NCI-H446 (cell line): ENCODE measurements at regions not wholly inside any gene's neighbourhood (a gene's known extent, or its start where the extent isn't known, plus 50 kb on each side); places are given as distances from the start of the nearest gene placed in this dataset.
"Not testable (repeated sequence)": the region's sequence is repeated elsewhere in the genome, so short reads cannot be mapped to it uniquely, and the experiment has no call there.

Experiments used
- DNase-seq, 2 experiments: peaks; one replicate each; lab custom pipeline; 2025; lab: John Stamatoyannopoulos, UW

DNA sequence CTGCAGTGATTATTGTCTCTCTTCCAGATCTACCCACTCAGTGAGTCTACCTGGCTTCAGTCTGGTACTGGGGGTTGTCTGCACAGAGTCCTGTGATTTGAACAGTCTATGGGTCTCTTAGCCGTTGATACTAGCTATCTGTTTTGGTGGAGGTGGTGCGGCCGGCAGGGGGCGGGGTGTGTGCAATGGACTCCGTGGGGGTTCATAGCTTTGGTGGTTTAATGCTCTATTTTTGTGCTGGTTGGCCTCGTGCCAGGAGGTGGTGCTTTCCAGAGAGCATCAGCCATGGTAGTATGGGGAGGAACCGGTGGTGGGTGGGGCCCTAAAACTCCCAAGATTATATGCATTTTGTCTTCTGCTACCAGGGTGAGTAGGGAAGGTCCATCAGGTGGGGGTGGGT lies 1120.1 kb upstream of the FAM98A start:
- DNase-seq = no peak

DNA sequence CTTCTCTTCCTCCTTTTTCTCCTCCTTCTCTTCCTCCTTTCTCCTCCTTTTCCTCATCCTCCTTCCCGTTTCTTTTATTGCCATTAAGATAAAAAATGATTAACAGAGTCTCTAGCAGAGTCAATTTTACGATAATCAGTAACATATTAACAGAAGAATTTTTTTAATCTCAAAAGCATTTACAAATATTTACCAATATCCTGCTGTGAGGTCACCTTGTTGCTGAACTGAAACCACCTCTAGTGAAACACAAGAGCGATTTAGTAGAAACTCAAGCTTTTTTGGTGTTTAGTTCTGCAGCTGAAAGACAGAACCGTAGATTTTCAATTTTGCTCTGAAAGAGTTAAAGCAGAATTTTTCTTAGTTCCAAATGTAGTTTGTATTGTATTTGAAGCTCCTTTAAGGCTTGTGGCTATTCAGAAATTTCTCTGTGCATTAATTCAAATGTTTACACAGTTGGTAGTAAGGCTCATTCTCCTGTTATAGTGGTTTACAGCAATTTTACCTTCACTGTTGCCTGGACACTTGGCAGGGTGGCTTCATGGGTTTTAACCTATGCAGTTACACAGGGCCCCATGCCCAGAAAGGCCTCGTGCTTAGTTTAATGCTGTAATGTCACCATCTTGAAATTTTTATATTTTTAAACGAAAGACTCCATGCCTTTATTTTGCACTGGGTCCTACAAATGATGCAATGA lies 1106.6 kb upstream of the FAM98A start:
- no peak for DNase-seq

DNA sequence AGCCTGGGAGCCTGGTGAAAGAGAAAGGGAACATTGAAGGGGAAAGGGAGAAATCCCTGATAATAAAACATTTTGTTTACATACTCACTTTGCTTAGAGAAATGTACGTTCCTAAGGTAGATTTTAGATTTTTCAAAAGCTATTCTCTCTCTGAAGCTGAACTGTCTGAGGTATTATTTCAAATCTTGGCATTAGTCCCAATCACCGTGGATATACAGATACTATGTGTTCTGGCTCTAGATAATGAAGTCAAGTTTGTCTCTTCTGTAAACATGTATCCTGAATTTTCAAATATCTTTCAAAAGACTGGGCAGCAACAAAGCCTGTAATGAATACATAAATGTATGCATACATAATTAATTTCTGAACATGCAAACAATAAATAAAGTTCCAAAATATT lies 1104.2 kb upstream of the FAM98A start:
- no peak for DNase-seq

DNA sequence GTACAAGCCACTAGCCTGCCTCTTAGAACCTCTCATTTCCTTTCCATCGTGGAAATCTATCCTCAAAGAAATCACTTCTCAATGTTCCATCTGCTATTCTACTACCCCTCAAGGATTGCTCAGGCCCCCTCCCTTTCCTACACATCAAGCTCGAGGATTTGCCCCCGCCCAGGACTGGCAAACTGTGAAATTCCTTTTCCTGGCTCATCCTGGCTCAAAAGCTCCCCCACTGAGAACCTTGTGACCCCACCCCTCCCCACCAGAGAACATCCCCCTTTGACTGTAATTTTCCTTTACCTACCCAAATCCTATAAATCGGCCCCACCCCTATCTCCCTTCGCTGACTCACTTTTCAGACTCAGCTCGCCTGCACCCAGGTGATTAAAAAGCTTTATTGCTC lies 1103.3 kb upstream of the FAM98A start:
- DNase-seq = not testable (repeated sequence)

DNA sequence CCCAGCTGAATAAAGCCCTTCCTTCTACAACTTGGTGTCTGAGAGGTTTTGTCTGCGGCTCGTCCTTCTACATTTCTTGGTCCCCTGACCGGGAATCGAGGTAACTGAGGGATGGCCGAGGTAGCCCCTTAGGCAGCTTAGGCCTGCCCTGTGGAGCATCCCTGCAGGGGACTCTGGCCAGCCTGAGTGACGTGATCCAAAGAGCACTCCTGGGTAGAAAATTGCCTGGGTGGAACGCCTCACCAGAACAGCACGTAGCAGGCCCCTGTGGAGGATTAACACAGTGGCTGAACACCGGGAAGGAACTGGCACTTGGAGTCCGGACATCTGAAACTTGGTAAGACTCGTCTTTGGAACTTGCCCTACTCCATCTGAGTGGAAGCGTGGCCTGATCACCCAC lies 1078.5 kb upstream of the FAM98A start:
- DNase-seq = not testable (repeated sequence)

DNA sequence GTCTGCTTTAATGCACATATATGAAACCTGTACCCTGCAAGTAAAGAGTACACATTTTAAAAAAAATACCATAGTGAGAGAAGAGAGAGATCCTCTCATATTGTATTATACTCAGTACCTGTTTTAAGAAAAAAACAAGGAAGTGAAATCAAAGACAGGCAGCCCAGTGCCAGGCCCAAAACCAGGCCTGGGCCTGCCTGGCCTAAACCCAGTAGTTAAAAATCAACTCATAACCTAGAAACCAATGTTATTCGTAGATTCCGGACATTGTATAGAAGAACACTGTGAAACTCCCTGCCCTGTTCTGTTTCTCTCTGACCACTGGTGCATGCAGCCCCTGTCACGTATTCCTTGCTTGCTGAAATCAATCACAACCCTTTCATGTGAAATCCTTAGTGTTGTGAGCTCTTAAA lies 1078.0 kb upstream of the FAM98A start:
- not testable (repeated sequence) for DNase-seq

DNA sequence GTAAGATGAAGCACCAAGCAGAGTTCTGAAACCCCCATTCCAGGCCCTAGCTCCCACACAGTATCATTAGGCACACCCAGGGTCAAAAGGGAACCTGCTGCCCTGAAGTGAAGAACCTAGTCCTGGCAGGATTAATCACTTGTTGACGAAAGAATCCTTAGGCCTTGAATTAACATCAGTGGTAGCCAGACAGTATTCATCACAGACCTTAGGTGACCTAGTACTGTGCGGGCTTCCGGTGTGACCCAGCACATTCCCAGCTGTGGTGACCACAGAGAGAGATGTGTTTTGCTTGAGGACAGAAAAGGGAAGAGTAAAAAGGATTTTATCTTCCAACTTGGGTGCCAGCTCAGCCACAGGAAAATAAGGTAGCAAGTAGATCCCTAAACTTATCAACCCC lies 1071.4 kb upstream of the FAM98A start:
- DNase-seq = no peak

DNA sequence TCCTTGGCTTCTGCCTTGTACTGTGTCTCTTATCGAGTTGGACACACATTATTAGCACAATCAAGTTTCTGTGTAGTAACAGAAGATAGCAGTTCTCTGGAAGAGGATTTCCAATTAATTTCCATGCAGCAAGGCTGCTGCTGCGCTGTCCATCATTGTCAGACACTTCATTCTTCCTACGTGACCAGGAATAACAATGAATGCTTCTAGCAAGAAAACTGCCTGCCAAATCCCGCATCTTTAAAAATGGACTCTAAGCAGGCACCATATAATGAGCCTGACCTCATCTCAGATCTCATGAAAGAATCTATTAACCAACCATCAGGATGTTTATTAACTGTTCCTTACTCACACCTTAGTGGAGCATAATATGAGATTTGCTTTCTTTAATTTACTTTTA lies 1067.7 kb upstream of the FAM98A start:
- DNase-seq = no peak

DNA sequence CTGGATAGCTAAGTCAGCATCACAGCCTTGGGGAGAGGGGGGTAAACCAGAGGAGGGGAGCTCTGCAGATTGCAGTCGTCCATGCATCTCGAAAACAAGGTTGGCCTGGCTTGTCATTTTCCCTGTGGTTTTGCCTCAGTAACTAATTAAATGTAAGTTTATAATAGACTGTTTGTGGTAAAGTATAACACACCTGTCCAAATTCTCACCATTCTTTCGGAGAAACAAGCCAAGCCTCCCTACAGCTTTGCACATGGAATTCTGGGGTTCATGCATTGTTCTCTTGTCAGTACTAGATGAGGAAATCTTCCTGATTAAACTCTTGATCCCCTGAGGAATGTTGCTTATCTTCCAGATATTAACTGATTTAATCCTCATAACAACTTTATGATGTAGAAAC lies 1065.2 kb upstream of the FAM98A start:
- DNase-seq = no peak

DNA sequence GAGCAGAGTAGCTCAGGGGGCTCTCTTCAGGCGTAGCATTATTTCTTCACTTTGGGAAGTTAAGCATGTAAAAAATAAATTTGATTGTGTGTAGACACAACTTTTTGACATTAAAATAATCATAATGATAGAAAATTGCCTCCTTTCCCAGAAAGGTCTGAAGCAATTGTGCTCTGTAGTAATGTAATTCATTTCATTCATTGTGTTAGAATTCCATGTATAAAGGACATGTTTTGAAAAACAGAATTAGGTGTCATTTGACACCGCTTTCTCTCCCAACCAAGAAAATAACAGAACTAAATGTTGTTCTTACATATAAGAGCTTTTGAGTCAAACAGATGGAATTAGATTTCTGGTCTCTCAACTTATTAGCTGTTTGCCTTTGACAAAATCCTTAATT lies 1064.2 kb upstream of the FAM98A start:
- no peak for DNase-seq

DNA sequence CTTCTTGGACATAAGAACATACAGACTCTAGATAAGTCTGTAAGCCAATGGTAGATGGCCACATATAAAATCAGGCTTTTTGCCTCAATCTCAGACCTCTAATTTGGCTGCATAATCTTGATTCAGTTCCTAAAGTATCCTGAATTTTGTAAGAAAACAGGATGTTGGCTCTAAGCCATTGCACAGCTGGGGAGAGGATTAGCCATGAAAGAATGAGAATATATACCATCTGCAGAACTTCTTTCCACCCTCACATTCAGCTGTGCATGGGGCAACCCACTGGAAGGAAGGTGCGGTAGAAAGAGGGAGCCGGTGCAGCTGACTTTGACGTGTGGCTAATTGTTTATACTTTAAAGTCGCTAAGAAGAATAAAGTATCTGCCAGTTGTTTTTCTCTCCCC lies 1061.6 kb upstream of the FAM98A start:
- DNase-seq = no peak

DNA sequence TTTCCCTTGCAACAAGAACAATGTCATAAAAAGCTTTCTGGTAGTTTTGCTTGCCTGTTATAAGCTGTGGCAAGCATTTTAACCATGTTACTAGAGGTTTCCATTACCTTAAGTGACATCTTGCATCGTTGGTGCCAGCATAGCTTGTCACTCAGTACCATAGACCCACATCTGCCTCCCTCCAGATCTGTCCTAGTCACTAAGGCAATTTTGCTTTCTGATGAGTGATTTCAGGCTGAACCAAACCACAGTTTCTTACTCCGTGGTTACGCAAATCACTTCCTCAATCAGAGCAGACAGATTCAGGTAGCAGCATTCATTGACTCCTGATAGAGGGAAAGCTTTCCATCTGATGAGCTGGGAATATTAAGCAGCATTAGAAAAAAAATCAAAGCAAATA lies 1057.5 kb upstream of the FAM98A start:
- DNase-seq = no peak

DNA sequence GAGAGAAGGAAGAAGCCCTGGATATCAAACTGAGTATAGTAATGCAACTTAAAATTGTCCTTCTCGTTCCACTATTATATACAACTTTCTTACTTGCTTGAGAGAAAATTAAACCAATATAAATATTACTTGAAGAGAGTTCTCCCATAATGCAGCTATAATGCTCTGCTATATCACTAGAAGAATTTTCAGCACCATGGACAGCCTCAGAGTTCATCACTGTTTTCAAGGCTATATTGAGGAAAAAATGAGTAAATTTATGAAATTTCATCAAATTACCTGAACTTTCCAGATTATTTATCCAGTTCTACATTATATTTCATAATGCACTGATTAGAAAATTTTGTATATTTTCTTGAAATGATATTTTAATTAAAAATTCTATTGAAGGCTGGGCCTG lies 1053.5 kb upstream of the FAM98A start:
- DNase-seq = no peak

DNA sequence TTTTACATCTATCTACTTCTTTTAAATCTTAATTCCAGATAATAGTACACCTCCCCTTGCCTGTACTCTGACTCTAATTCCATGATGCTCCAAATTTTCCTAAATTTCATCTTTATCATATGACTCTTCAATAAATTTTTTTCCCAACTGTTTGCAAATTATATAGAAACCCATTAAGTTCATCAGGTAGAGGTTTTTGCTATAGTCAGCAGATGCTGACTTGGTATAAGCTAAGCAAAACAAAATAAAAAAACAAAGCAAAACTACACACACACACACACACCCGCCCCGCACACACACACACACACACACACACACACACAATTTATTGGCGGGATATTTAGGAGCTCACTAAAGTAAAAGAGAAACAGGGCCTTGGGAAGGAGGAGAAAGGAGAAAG lies 1047.8 kb upstream of the FAM98A start:
- DNase-seq = no peak

DNA sequence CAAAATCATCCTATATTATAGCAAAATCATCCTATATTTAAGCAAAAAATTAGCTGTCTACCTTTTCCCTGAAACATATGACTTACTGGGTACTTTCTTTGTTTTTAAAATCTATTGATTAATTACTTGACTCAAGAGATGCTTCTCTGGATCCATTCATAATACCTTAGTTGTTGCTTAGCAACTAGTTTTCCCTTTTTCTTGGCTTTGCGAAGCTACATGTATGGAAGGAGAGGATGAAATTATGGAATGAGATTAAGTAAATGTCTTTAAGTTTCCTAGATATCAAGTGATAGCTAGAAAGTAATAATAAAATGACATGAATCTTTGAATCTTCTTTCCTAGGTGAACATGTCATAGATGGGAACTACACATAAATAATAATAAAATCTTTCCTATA lies 1033.2 kb upstream of the FAM98A start:
- DNase-seq = no peak

DNA sequence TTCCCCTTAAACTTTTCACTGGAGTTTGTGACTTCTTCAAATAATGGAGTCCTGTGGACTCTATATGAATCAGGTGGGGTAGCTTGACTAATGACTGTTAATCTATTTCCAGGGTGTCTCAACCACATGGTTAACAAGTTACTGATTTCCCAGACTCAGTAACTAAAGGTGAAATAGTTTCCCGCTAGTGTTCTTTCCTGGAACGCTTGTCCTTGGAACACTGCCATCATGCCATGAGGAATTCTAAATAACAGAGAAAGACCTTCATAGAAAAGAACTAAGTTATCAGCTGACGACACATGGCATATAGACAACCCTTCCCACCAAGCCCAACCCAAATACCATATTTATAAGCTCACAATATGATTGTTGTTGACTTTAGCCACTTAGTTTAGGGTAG lies 1027.9 kb upstream of the FAM98A start:
- DNase-seq = no peak

DNA sequence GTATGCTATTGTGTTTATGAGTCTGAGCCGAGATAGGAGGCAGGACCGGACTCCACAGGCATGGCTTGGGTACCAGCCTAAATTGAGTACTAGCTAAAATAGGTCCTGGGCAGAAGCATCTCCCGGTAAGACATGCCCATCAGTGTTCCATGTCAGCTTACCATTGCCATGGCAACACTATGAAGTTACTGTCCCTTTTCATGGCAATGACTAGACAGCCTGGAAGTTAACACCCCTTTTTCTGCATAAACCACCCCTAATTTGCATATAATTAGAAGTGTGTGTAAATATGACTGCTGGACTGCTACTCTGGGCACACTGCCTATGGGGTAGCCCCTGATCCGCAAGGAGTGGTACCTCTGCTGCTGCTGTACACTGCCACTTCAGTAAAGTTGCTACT lies 1005.1 kb upstream of the FAM98A start:
- no peak for DNase-seq

DNA sequence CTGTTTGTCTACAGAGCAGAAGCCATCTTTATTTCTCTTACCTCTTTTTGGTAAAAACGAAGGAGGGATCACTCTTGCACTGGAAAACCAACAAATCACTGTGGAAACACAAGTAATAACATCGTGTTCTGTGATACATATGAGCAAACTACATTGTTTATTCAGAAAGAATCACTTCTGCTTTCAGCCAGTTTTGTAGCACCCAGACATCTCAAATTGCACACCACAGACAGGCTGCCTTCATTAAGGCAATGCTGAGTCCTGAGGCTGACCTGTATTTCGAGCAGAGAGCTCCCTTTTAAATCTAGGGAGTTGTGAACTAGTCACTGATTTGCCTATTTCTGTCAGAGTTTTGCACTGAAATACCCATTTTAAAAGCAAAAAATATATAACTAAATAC lies 1003.2 kb upstream of the FAM98A start:
- no peak for DNase-seq

DNA sequence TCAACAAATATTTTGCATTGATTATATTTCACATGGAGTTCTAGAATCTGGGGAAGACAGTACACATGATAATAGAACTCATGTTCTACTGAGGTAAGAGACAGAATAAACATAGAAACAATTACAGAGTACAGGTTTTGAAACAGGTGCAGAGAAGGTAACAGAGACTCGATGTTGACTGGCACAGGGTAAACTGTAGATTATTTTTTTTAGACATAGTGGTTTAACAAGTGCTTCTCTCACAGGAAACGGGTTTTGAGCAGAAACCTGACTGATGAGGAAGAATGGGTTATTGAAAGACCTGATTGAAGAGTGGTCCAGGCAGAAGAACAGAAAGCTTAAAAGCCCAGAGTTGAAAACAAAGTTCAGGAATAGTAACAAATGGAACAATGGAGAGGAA lies 1002.5 kb upstream of the FAM98A start:
- no peak for DNase-seq

DNA sequence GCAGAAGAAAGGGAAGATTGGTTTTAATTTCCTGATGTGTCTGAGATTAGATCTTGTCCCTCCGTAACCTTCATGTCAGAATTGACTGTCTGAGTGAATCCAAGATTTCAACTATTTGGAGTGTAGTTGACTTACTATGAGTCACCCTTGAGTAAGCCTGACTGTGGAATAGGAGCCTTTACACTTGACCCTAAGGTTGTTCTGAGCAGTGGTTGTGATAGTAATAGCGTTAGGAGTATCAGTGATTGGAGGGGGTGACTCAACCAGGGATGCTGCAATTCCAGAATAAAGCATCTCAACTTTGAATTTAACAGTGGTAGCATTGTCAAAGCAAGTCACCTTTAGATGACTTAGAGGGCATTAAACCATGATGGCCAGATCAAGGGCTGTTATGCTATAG lies 979.5 kb upstream of the FAM98A start:
- no peak for DNase-seq

DNA sequence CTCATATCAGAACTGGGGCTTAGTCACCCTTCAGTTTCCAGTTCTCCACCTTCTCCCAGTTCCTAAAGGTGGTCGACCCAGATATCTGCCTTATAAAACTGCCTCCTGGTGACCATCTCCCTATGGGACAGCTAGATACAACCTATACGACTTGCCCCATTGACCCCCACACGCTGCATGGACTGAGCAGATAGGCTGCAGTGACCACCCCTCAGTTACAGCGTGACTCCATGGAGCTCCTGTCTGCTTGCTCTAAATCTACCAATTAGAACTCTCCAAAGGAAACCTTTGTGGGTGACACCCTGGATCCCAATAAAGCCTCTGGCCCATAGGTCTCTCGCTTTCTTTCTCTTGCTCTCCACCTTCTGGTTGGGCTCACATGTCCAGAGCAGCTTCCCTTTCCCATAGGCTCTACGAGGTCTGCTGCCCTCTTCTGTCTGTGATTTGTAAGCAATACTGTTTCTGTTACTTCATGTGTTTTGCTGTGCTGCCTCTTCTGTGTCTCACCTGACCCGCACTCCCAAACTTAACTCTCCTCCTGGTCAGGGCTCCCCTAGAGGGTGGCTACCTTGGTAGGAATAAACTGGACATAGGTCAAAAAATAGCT lies 971.3 kb upstream of the FAM98A start:
- no peak for DNase-seq

DNA sequence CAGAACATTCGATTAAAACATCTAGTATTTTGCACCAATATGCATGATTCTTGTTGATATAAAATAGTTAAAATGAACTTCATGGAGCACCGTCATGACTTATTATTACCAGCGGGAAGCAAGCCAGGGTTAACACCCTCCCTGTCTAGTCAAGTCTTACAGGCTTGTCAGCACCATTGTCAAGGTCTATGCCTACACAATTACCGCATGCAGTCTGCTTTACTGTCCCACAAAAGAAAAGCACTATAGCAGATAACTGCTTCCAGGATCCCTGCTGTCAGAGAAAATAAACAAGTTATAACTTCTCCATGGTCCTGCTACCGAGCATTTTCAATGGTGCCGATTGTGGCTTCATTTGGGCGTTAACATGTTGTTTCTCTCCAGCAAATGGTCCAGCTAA lies 968.0 kb upstream of the FAM98A start:
- DNase-seq = no peak

DNA sequence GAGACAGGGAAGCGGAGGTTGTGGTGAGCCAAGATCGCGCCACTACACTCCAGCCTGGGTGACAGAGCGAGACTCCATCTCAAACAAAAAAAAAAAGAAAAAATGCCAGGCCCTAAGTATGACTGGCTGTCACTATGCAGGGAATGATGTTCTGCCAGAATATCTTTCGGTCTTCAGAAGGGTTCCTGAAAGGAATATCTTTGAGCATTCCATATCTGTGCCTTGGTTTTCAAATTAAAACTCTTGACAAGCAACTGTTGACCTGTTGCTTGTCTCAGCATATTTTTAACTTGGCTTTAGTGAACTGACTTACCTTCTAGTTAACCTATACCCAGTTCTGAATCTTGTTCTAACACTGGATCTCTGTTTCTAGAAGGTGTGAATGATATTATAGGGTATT lies 953.2 kb upstream of the FAM98A start:
- DNase-seq = no peak

DNA sequence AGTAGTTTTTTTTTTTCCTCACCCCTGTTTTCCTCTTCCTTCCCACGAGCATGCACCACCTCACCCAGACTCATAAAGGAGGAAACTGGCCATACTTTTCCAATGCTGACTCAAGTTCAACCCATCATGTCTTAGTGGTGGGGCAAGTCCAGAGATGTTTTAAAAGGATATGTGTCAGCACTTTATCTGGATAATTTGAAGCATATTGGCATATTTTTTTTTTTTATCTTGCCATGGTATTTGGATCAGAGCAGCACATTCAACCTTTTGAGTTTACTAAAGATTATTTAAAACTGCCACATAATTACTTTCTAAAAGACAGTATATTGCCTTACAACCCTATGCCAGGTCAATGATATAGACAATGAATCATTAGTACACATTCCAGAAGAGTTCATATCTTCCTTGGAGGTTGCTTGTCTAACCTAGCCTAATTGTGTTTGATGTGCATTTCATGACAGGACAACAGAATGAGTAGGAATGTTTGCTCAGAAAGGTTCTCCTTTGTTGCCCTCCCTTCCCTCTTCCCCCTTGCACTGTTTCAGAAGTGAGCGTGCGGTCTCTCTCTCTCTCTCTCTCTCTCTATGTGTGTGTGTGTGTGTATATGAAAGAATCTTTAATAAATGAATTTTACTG lies 950.7 kb upstream of the FAM98A start:
- DNase-seq = no peak
